T-helper 2 cell treated with Interferon-gamma antibody and Interleukin-4, amounts not matched to agents 5 μg/mL and 100 μg/mL, for 36 hours (primary cell): ENCODE measurements at regions not wholly inside any gene's neighbourhood (a gene's known extent, or its start where the extent isn't known, plus 50 kb on each side); places are given as distances from the start of the nearest gene placed in this dataset.

ENCODE experiments used
- DNase-seq: peaks from one replicate; pipeline ENCODE4 v3.0.0; 2021; ENCODE audit warnings: low spot score
- H3K27ac Mint-ChIP-seq: one replicate; pipeline ENCODE4 v1.8.0; 2021; ENCODE audit warnings: mild to moderate bottlenecking, mixed read lengths
- H3K27me3 Mint-ChIP-seq: one replicate; pipeline ENCODE4 v1.8.0; 2021; ENCODE audit warnings: low read depth, mixed read lengths
- H3K36me3 Mint-ChIP-seq: one replicate; pipeline ENCODE4 v1.8.0; 2021; ENCODE audit warnings: low read depth, mixed read lengths
- H3K4me1 Mint-ChIP-seq: one replicate; pipeline ENCODE4 v1.8.0; 2021; ENCODE audit warnings: low read depth, mixed read lengths
- H3K4me3 Mint-ChIP-seq: one replicate; pipeline ENCODE4 v1.8.0; 2022; ENCODE audit warnings: mild to moderate bottlenecking, moderate library complexity, mixed read lengths
- H3K9me3 Mint-ChIP-seq: one replicate; pipeline ENCODE4 v1.8.0; 2021; ENCODE audit warnings: mixed read lengths

- Mint-ChIP-seq H3K27ac (no peak overlapping the region), H3K4me1 (peaks cover 13% of the 10 kb centered on the region), H3K4me3 (no peak overlapping the region), H3K9me3 (no peaks in the 10 kb centered on the region), H3K27me3 (no peaks in the 10 kb centered on the region), H3K36me3 (no peaks in the 10 kb centered on the region)
- DNase-seq: no peak
Measured at GRCh38 chr6:37550191-37550831, 50.6 kb upstream of the CCDC167 start.

- Mint-ChIP-seq H3K27ac (no peak overlapping the region), H3K27me3 (no peaks in the 10 kb centered on the region), H3K4me3 (no peak overlapping the region), H3K36me3 (no peaks in the 10 kb centered on the region), H3K9me3 (no peaks in the 10 kb centered on the region), H3K4me1 (peaks cover 13% of the 10 kb centered on the region)
- DNase-seq: no peak
Measured at GRCh38 chr6:37549558-37549957, 49.9 kb upstream of the CCDC167 start.
